Activated CD4-positive, alpha-beta memory T cell treated with anti-CD3 and anti-CD28 coated beads for 36 hours (primary cell): ENCODE measurements at regions not wholly inside any gene's neighbourhood (a gene's known extent, or its start where the extent isn't known, plus 50 kb on each side); places are given as distances from the start of the nearest gene placed in this dataset.
"Not testable (repeated sequence)": the region's sequence is repeated elsewhere in the genome, so short reads cannot be mapped to it uniquely, and the experiment has no call there.

Source experiments
- CTCF ChIA-PET: fragments of 350-600 bp; sonication (Branson Sonifier 250); formaldehyde crosslinking; loops from one replicate; lab custom pipeline; 2021; ENCODE audit warnings: antibody characterized with exemption, inconsistent platforms; lab: Charles Lee
- POLR2A ChIA-PET: fragments of 350-600 bp; sonication (Branson Sonifier 250); formaldehyde crosslinking; loops from one replicate; lab custom pipeline; 2021; ENCODE audit warnings: antibody characterized with exemption; lab: Charles Lee
- DNase-seq: peaks from one replicate; pipeline ENCODE4 v3.0.0-alpha.2; 2020
- H3K27ac Mint-ChIP-seq: one replicate; pipeline ENCODE4 v1.8.0; 2021; ENCODE audit warnings: mixed read lengths
- H3K27me3 Mint-ChIP-seq: one replicate; pipeline ENCODE4 v1.8.0; 2021; ENCODE audit warnings: mixed read lengths
- H3K36me3 Mint-ChIP-seq: one replicate; pipeline ENCODE4 v1.8.0; 2021; ENCODE audit warnings: mixed read lengths
- H3K4me1 Mint-ChIP-seq: one replicate; pipeline ENCODE4 v1.8.0; 2021; ENCODE audit warnings: low read depth, mixed read lengths
- H3K4me3 Mint-ChIP-seq: one replicate; pipeline ENCODE4 v1.8.0; 2021; ENCODE audit warnings: mild to moderate bottlenecking, mixed read lengths
- H3K9me3 Mint-ChIP-seq: one replicate; pipeline ENCODE4 v1.8.0; 2021; ENCODE audit warnings: mixed read lengths
- intact Hi-C: fragments of 100-400 bp; cut with micrococcal nuclease; formaldehyde crosslinking; loops from one replicate; pipeline ENCODE4 v1.15.1; 2023

DNA sequence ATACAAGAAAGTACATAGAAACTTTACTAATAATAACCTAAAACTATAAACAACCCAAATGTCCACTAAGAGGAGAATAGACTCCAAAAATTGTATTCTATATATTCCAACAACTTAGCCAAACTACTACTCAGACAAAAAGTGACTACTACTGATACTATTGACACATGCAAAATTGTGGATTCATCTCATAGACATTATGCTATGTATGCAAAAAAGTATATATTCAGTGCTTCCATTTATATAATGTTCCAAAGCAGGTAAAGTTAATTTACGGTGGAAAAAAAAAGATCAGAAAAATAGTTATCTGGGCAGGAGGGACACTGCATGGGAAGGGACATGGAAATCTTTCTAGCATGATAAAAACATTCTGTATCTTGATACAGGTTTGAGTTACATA, 62.0 kb upstream of the SRD5A2 start:
- ChIA-PET CTCF (no interaction called here), POLR2A (no interaction called here)
- H3K4me3 Mint-ChIP-seq, result no peak overlapping the region
- H3K27ac Mint-ChIP-seq, result no peak overlapping the region
- H3K36me3 Mint-ChIP-seq, result no peaks in the 10 kb centered on the region
- intact Hi-C loops, result no loop called here
- DNase-seq, result no peak
- H3K27me3 Mint-ChIP-seq, result peaks cover 14% of the 10 kb centered on the region
- no peaks in the 10 kb centered on the region for H3K4me1 Mint-ChIP-seq
- no peaks in the 10 kb centered on the region for H3K9me3 Mint-ChIP-seq

DNA sequence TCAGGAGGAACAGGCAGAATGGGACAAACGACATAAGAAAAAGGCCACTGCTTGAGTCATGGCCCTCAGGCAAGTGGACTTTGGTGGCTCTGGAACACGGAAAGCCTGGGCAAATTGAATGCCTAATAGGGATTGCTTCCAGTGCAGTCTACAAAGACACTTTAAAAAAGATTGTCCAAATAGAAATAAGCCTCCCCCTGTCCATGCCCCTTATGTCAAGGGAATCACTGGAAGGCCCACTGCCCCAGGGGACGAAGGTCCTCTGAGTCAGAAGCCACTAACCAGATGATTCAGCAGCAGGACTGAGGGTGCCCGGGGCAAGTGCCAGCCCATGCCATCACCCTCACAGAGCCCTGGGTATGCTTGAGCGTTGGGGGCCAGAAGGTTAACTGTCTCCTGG, 51.5 kb upstream of the SRD5A2 start:
- H3K9me3 Mint-ChIP-seq, CTCF ChIA-PET, H3K4me1 Mint-ChIP-seq, intact Hi-C loops, H3K27ac Mint-ChIP-seq, H3K36me3 Mint-ChIP-seq, H3K27me3 Mint-ChIP-seq, DNase-seq, H3K4me3 Mint-ChIP-seq, POLR2A ChIA-PET: not testable (repeated sequence)
